ENCODE measurements at regions not wholly inside any gene's neighbourhood (a gene's known extent, or its start where the extent isn't known, plus 50 kb on each side); places are given as distances from the start of the nearest gene placed in this dataset.

DNA sequence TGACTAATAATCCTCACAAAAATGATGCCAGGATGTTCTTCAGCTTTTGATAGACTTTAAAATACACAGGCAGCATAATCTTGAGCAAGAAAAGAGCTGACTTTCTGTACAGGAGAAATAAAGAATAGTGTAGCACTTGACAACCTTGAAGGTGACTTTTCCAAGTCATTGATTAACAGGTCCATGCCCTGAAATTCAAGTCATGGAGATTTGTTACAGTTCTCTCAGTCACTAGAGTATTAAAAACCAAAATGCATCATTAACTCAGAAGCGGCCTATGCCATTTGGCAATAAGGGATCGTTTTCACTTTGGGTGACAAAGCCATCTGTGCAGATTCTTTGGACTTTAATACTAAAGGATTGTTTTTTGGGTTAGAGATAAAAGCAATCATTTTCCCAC is 692.7 kb upstream of the SGO1 start:
- TF ChIP-seq CTCF (IDR thresholded peaks at IDR 0.05 in 8 of 11, conservative IDR thresholded peaks at IDR 0.05 in 3 of 11) (no peak), POLR2AphosphoS5 (IDR thresholded peaks at IDR 0.05) (no peak), POLR2A (IDR thresholded peaks at IDR 0.05) (no peak)

Data from spleen (tissue), 7 donors.